GM12878 (cell line): ENCODE measurements at regions not wholly inside any gene's neighbourhood (a gene's known extent, or its start where the extent isn't known, plus 50 kb on each side); places are given as distances from the start of the nearest gene placed in this dataset.

ENCODE experiments used
- ATAC-seq: fragments of 200-7000 bp; cut with Tn5 transposase; 3 replicates; pipeline ENCODE4 v1.9.1; 2020; ENCODE audit warnings: mild to moderate bottlenecking, moderate library complexity
- BruUV-seq: library from RNA; stranded (reverse); fragments of 400-500 nt; replicated peaks from 2 replicates; lab custom pipeline; 2021; lab: Mats Ljungman, UMichigan
- CTCF ChIA-PET: fragments of 300-600 bp; sonication (Branson Sonifier 250); formaldehyde crosslinking; extraction: SDS; loops from one replicate; lab custom pipeline; 2021; ENCODE audit warnings: inconsistent platforms; lab: Yijun Ruan, JAX
- POLR2A ChIA-PET: fragments of 350-600 bp; formaldehyde crosslinking; extraction: SDS; loops from one replicate; lab custom pipeline; 2021; ENCODE audit warnings: inconsistent platforms; lab: Charles Lee
- RAD21 ChIA-PET: fragments of 300-600 bp; sonication (Branson Sonifier 250); formaldehyde crosslinking; loops from one replicate; lab custom pipeline; 2023; ENCODE audit warnings: antibody characterized with exemption; ENCODE audit not compliant: unreplicated experiment; lab: Charles Lee
- SMC1A ChIA-PET: fragments of 300-600 bp; sonication (Branson Sonifier 250); formaldehyde crosslinking; loops from one replicate; lab custom pipeline; 2023; ENCODE audit not compliant: unreplicated experiment, uncharacterized antibody; lab: Charles Lee
- DNase-seq: peaks from one replicate; pipeline ENCODE4 v3.0.0-alpha.2; 2011; ENCODE audit warnings: low read depth, low spot score
- FAIRE-seq: peaks from 3 replicates; lab custom pipeline; 2011; peaks lifted over from hg19 to GRCh38; lab: Jason Lieb, UNC
- H2AFZ ChIP-seq: 2 replicates; pipeline ENCODE4 v1.6.0; 2011; ENCODE audit warnings: low read depth, low read length, control low read depth; ENCODE audit not compliant: control insufficient read depth
- H3K27ac ChIP-seq: 2 replicates; pipeline ENCODE4 v1.5.1; 2011; ENCODE audit warnings: control low read depth; ENCODE audit not compliant: control insufficient read depth, insufficient read depth
- H3K27me3 ChIP-seq, 2 experiments: replicated peaks in 1 of 2; 2 replicates each; pipeline versions ENCODE4 v1.6.0 to v1.6.1; 2011; ENCODE audit warnings: low read length in 1 of 2; ENCODE audit not compliant: control insufficient read depth in 2 of 2, insufficient read depth in 2 of 2
- H3K36me3 ChIP-seq, 2 experiments: 2 replicates each; pipeline ENCODE4 v1.5.1; 2011; ENCODE audit warnings: low read length in 1 of 2; ENCODE audit not compliant: control insufficient read depth in 2 of 2, insufficient read depth in 2 of 2
- H3K4me1 ChIP-seq: 2 replicates; pipeline ENCODE4 v1.6.1; 2011; ENCODE audit warnings: mild to moderate bottlenecking, low read length, moderate library complexity, mixed read lengths; ENCODE audit not compliant: control insufficient read depth, insufficient read depth
- H3K4me2 ChIP-seq: 2 replicates; pipeline ENCODE4 v1.6.0; 2011; ENCODE audit warnings: control low read depth; ENCODE audit not compliant: control insufficient read depth, insufficient read depth
- H3K4me3 ChIP-seq: fragments of 200-600 bp; sonication (generic); 2 replicates; pipeline ENCODE4 v1.5.1; 2016
- H3K79me2 ChIP-seq: 2 replicates; pipeline ENCODE4 v1.6.0; 2011; ENCODE audit warnings: low read length; ENCODE audit not compliant: control insufficient read depth, insufficient read depth
- H3K9ac ChIP-seq: 2 replicates; pipeline ENCODE4 v1.8.0; 2011; ENCODE audit warnings: low read length, control low read depth, mixed read lengths; ENCODE audit not compliant: control insufficient read depth, insufficient read depth
- H3K9me3 ChIP-seq: replicated peaks from 3 replicates; pipeline ENCODE4 v1.5.1; 2011; ENCODE audit warnings: mild to moderate bottlenecking, low read length; ENCODE audit not compliant: control insufficient read depth, insufficient read depth
- H4K20me1 ChIP-seq: 2 replicates; pipeline ENCODE4 v1.6.0; 2011; ENCODE audit not compliant: control insufficient read depth, insufficient read depth
- CBX5 ChIP-seq: sonication (generic); IDR thresholded peaks from 2 replicates; pipeline ENCODE4 v1.6.1; 2016; ENCODE audit warnings: low read depth, moderate library complexity, mild to moderate bottlenecking, inconsistent platforms
- EZH2 ChIP-seq: IDR thresholded peaks from 2 replicates; pipeline ENCODE4 v1.6.1; 2012; ENCODE audit warnings: low read depth, mild to moderate bottlenecking, control low read depth, inconsistent platforms, low read length, borderline replicate concordance; ENCODE audit not compliant: control insufficient read depth
- KLF5 ChIP-seq: fragments of 450-650 bp; IDR thresholded peaks from 2 replicates; pipeline ENCODE4 v1.6.1; 2014; ENCODE audit warnings: mild to moderate bottlenecking; ENCODE audit not compliant: partially characterized antibody
- MXI1 ChIP-seq: fragments of 150-350 bp; IDR thresholded peaks from 2 replicates; pipeline ENCODE4 v1.6.1; 2011; ENCODE audit warnings: low read depth, mild to moderate bottlenecking, inconsistent platforms, low read length, improper control_type of control experiment
- NFIC ChIP-seq: IDR thresholded peaks from 2 replicates; pipeline ENCODE4 v1.6.1; 2012; ENCODE audit warnings: low read depth, mild to moderate bottlenecking, inconsistent platforms, low read length, moderate library complexity
- RELA ChIP-seq: fragments of 450-650 bp; IDR thresholded peaks from 2 replicates; pipeline ENCODE4 v1.8.0; 2014; ENCODE audit warnings: borderline replicate concordance; ENCODE audit not compliant: partially characterized antibody
- STAT1 ChIP-seq: fragments of 450-650 bp; conservative IDR thresholded peaks from 2 replicates; pipeline ENCODE4 v1.6.1; 2014; ENCODE audit warnings: antibody characterized with exemption, mild to moderate bottlenecking
- WRNIP1 ChIP-seq: IDR thresholded peaks from 2 replicates; pipeline ENCODE4 v1.6.1; 2011; ENCODE audit warnings: low read depth, low read length, improper control_type of control experiment, borderline replicate concordance
- WGBS: methylation state at CpG from one replicate; pipeline ENCODE4 v1.1.6; 2016; ENCODE audit warnings: low lambda C conversion rate; ENCODE audit not compliant: insufficient replicate concordance, insufficient coverage; ENCODE audit errors: missing lambda C conversion rate; 5-methylcytosine and 5-hydroxymethylcytosine counted together
- in situ Hi-C: fragments of 300-500 bp; cut with MboI; formaldehyde crosslinking; loops from 9 replicates; pipeline ENCODE4 v1.14.3; 2018; ENCODE audit warnings: mixed read lengths
- intact Hi-C: fragments of 100-400 bp; cut with micrococcal nuclease; formaldehyde crosslinking; loops from one replicate; pipeline ENCODE4 v1.14.2; 2022; ENCODE audit not compliant: unreplicated experiment
- TF ChIP-seq, protein P1 (sequence below): fragments of 450-650 bp; conservative IDR thresholded peaks from 2 replicates; pipeline ENCODE4 v1.6.1; 2017; ENCODE audit warnings: mild to moderate bottlenecking, moderate library complexity
- TF ChIP-seq, protein P2 (sequence below): IDR thresholded peaks from 2 replicates; pipeline ENCODE4 v1.6.1; 2012; ENCODE audit warnings: mild to moderate bottlenecking, low read depth, low read length

DNA sequence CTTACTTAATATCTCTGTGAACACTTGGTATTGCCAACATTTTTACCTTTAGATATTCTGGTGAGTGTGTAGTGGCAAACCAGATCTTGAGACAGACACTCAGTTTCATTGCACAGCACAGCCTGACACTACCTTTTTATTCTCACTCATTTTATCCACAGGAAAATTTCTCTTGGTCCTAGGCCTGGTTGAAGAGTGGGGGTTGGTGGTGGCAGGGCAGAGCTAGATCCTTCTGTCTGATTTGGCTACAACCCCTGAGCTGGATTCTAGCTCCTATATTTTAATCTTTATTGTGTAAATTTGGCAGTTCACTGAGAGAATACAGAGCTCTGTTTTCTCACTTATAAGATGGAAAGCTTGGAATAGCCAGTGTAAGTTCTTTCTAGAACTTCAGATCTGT is 396.9 kb downstream of the LRIG3 start (continued):
- TF ChIP-seq, protein P1, sequence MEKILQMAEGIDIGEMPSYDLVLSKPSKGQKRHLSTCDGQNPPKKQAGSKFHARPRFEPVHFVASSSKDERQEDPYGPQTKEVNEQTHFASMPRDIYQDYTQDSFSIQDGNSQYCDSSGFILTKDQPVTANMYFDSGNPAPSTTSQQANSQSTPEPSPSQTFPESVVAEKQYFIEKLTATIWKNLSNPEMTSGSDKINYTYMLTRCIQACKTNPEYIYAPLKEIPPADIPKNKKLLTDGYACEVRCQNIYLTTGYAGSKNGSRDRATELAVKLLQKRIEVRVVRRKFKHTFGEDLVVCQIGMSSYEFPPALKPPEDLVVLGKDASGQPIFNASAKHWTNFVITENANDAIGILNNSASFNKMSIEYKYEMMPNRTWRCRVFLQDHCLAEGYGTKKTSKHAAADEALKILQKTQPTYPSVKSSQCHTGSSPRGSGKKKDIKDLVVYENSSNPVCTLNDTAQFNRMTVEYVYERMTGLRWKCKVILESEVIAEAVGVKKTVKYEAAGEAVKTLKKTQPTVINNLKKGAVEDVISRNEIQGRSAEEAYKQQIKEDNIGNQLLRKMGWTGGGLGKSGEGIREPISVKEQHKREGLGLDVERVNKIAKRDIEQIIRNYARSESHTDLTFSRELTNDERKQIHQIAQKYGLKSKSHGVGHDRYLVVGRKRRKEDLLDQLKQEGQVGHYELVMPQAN: no peak
- no peak for TF ChIP-seq RELA
- no peak for TF ChIP-seq KLF5
- TF ChIP-seq WRNIP1: no peak

DNA sequence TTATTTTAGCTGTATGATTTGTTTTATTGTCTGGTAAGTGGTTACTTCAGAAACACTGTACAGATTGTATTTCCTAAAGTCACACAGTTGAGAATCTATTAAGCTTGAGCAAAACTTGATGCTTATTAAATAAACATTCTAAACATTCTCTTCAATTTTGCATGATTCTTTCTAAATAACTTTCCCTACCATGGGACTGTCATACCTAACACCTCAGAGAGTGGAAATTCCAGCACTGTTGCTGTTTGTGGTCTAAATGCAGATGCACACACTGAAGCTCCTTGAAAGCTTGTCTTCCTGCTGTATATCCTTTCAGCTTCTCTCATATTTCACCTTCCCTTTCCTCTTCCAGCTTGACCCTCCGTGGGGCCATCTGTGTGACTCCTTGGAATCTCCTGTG is 392.0 kb downstream of the LRIG3 start:
- Histone ChIP-seq H3K27me3 (no peaks in the 10 kb centered on the region), H2AFZ (no peak overlapping the region), H3K79me2 (no peaks in the 10 kb centered on the region), H3K27ac (no peak overlapping the region), H4K20me1 (no peaks in the 10 kb centered on the region), H3K36me3 (no peaks in the 10 kb centered on the region), H3K4me3 (no peak overlapping the region), H3K9ac (no peak overlapping the region), H3K4me1 (no peaks in the 10 kb centered on the region), H3K9me3 (no peaks in the 10 kb centered on the region), H3K4me2 (no peak overlapping the region)
- DNase-seq: no peak
- ChIA-PET POLR2A (no interaction called here), RAD21 (no interaction called here), CTCF (no interaction called here), SMC1A (no interaction called here)
- no peak for TF ChIP-seq MXI1
- TF ChIP-seq EZH2: no peak
- TF ChIP-seq, protein P2, sequence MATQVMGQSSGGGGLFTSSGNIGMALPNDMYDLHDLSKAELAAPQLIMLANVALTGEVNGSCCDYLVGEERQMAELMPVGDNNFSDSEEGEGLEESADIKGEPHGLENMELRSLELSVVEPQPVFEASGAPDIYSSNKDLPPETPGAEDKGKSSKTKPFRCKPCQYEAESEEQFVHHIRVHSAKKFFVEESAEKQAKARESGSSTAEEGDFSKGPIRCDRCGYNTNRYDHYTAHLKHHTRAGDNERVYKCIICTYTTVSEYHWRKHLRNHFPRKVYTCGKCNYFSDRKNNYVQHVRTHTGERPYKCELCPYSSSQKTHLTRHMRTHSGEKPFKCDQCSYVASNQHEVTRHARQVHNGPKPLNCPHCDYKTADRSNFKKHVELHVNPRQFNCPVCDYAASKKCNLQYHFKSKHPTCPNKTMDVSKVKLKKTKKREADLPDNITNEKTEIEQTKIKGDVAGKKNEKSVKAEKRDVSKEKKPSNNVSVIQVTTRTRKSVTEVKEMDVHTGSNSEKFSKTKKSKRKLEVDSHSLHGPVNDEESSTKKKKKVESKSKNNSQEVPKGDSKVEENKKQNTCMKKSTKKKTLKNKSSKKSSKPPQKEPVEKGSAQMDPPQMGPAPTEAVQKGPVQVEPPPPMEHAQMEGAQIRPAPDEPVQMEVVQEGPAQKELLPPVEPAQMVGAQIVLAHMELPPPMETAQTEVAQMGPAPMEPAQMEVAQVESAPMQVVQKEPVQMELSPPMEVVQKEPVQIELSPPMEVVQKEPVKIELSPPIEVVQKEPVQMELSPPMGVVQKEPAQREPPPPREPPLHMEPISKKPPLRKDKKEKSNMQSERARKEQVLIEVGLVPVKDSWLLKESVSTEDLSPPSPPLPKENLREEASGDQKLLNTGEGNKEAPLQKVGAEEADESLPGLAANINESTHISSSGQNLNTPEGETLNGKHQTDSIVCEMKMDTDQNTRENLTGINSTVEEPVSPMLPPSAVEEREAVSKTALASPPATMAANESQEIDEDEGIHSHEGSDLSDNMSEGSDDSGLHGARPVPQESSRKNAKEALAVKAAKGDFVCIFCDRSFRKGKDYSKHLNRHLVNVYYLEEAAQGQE: no peak
- TF ChIP-seq NFIC: no peak
- TF ChIP-seq CBX5: no peak
- TF ChIP-seq STAT1: no peak
- TF ChIP-seq RELA: no peak
- intact Hi-C loops (no loop called here), in situ Hi-C loops (no loop called here)
- no peak for FAIRE-seq
- WGBS: 0% methylated on average over 1 of the region's 1 CpG
- no TSS peak for BruUV-seq
- no peak for ATAC-seq
